Activated CD4-positive, CD25-positive, alpha-beta regulatory T cell treated with anti-CD3 and anti-CD28 coated beads, Interleukin-2, amount 50 U/mL, for 16 hours (primary cell): ENCODE measurements at regions not wholly inside any gene's neighbourhood (a gene's known extent, or its start where the extent isn't known, plus 50 kb on each side); places are given as distances from the start of the nearest gene placed in this dataset.

Source experiments
- DNase-seq: peaks from one replicate; pipeline ENCODE4 v3.0.0-alpha.2; 2020; ENCODE audit warnings: low read depth, low spot score

GRCh38 chr17:72518159-72518732, 397.4 kb downstream of the SOX9 start:
- DNase-seq: no peak

GRCh38 chr17:72518753-72519597, 398.2 kb downstream of the SOX9 start:
- DNase-seq: no peak

GRCh38 chr17:72519598-72519936, 398.7 kb downstream of the SOX9 start:
- DNase-seq: no peak

GRCh38 chr17:72520665-72521303, 400.0 kb downstream of the SOX9 start:
- no peak for DNase-seq

GRCh38 chr17:72523491-72523890, 402.7 kb downstream of the SOX9 start:
- no peak for DNase-seq

DNA sequence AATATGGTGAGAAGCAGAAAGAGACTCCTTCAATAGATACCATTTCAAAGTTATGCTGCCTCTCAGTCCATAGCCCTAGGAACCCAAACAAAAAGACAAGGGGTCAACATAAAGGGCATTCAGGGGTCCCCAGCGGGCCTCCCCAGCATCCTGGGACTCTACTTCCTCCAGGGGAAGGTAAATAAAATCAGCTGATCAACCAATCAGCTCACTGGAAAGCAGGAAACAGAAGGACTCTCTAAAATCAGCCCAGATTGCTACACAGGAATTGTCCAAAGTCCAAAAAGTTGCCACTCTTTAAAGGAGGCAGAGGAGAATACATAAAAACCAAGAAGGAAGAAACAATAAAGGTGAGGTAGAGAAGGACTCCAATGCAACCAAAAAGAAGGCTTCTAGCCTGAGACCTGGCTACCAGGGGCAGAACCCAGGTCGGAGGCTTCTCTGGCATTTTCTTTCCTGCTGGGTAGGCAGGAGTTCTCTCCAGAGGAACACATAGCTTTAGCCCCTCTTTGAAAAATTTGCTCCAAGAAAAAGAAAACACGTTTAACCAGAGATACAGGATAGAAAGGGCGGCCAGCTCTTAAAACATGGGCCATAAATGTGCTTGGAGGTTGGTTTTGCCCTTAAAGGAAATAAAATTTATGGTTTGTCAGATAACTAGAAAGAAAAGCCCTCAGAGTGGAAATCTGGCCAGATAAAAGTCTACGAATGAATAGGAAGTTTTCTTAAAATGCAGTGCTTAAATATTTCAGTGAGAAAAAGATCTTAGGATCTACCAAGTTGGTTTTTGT, 404.6 kb downstream of the SOX9 start:
- no peak for DNase-seq

- no peak for DNase-seq
These were observed 405.9 kb downstream of the SOX9 start for GRCh38 chr17:72526769-72527168.

- no peak for DNase-seq
These were observed 407.0 kb downstream of the SOX9 start for GRCh38 chr17:72527789-72528188.

- no peak for DNase-seq
These were observed 407.9 kb downstream of the SOX9 start for GRCh38 chr17:72528683-72529082.

DNA sequence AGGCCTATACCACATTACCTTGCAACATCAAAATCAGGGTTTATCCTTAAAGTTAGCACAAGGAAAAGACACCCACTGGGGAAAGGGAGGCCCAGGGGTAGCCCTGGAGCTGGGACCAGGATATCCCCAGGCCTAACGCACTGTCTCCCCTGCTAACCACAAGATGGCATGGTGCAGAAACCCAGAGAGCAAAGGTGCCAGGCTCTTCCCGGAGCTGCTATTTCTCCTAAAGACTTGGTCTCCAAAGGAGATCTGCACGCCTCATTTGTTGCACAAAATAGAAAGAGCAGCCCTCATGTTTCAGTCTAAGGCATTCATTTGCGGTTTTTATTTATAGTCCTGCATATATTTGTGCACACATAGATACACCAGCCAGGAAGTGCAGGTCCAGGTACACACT, 408.6 kb downstream of the SOX9 start:
- no peak for DNase-seq

- no peak for DNase-seq
These were observed 409.6 kb downstream of the SOX9 start for GRCh38 chr17:72530454-72530853.

- DNase-seq: no peak
These were observed 410.9 kb downstream of the SOX9 start for GRCh38 chr17:72531729-72532128.

DNA sequence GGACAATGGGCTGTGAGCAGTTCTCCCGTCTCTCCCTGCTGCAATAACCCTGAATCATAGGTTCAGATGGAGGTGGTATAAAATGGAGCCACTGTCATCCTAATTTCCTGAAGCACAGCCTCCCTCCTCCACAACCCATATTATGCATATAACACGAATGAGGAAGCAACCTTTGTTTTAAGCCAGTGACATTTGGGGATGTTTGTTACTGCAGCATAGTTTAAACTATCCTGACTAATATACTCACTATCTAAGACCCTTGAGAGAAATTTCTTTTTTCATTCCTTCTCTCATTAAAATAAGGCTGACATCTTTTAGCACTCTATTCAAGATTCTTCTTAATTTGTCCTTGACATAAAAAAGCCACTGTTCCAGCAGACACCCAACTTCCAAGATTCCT, 413.4 kb downstream of the SOX9 start:
- no peak for DNase-seq

- no peak for DNase-seq
These were observed 414.0 kb downstream of the SOX9 start for GRCh38 chr17:72534776-72535175.

- DNase-seq: no peak
These were observed 414.5 kb downstream of the SOX9 start for GRCh38 chr17:72535346-72535745.

- DNase-seq: no peak
These were observed 415.0 kb downstream of the SOX9 start for GRCh38 chr17:72535779-72536178.

GRCh38 chr17:72536788-72537187, 416.0 kb downstream of the SOX9 start:
- no peak for DNase-seq

DNA sequence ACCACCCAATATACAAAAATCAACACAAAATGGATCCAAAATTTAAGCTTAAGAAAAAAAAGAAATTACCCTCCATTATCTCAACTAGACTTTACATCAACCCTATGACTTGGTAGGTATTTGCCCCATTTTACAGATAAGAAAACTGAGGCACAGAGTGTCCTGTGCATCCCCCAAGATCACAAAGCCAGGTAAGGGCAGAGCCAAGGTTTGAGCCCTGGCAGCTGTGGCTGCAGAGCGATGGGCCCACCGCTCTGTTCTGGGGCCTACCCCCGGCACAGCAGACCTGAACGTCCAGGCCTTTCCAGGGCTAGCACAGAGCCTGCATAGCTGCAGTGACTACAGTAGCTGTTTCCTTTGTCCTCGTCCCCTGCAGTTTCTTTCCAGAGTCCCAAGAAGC, 417.6 kb downstream of the SOX9 start:
- DNase-seq: no peak

DNA sequence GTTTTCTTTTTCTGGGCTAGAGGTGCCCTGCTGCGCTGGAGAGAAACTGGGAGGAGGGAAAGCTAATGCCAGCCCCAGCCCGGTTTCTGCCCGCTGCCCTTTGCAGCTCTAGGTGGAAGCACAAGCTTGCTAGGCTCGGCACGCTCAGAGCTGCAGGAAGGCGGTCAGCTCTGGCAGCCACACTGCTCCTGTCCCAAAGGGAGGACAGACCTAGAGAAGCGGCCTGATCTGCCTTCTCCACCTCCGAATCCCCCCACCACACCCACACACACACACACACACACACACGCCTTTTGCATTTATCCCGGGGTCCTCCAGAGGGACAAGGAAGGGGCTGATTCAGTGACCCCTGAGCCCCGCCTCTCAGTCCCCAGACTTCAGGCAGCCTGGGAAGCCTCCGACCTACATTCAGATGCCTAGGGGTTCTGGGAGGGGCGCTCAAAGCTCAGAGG, 418.1 kb downstream of the SOX9 start:
- no peak for DNase-seq

DNA sequence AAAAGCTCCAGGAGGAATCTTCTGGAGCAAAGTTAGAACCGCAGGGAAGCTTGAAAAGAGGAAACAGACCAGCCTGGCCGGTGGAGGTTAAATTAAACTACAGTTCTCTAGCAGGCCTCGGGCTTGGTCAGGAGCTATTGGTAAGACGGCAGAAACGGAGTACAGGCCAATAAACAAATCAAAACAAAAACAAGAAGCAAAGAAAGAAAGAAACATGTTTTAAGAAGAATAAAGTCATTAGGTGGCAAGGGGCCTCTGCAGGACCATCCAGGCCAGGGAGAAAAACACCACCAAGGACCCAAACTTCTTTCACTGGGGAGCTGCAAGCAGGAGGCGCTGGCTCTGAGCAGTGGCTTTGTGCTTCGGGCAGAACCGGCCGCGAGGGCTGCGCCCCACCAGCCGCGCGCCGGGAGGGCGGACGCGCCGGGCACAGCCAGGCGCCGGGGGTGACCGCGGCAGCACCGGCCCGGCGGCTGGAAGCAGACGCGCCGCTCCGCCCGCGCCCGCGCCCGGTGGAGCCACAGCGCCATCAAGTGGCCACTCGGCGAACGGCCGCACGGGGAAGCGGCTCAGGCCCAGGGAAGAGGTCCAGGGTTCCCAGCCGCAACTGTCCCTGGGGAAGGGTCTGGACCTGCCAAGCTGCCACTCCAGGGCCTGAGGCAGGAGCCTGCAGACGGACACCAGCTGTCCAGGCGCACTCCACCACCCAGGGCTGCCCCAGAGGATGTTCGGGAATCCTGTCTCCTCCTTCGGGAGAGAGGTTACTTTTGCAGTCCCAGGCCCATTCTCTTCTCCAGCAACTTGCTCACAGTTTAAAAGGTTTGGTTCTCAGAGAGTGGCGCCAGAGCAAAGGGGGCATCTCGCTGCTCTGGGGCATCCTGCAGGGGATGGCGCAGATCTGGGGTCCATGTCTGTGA, 419.4 kb downstream of the SOX9 start:
- DNase-seq: peak; percentile 15

DNA sequence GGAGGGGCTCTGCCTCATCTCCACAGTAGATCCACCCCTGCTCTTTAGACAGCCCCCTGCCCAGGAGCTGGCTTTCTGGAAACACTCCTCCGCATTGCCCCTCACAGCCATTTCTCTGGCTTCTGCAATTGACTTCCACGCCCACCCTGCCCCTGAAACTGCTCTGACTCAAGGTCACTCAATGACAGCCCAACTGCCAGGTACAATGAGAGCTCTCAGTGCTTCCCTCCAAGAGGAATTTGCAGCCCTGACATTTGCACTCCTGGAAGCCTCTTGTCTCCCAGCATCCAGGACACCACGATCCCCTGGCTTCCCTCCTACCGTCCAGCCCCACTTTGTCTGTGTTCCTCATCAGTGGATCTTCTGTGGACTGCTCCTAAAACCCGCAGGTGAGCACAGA, 421.5 kb downstream of the SOX9 start:
- no peak for DNase-seq
